A673 (cell line): ENCODE measurements at regions not wholly inside any gene's neighbourhood (a gene's known extent, or its start where the extent isn't known, plus 50 kb on each side); places are given as distances from the start of the nearest gene placed in this dataset.

Experiments used
- BruUV-seq: library from RNA; stranded (reverse); fragments of 400-500 nt; replicated peaks from 2 replicates; lab custom pipeline; 2021; lab: Mats Ljungman, UMichigan
- CTCF ChIA-PET: fragments of 300-600 bp; sonication (Branson Sonifier 250); formaldehyde crosslinking; loops from one replicate; lab custom pipeline; 2022; ENCODE audit warnings: antibody characterized with exemption; lab: Charles Lee
- POLR2A ChIA-PET: fragments of 300-600 bp; sonication (Branson Sonifier 250); formaldehyde crosslinking; loops from one replicate; lab custom pipeline; 2022; ENCODE audit warnings: antibody characterized with exemption; ENCODE audit not compliant: low non-redundant PET; lab: Charles Lee
- DNase-seq: peaks from one replicate; pipeline ENCODE4 v3.0.0-alpha.2; 2015; ENCODE audit warnings: low spot score
- H3K27ac ChIP-seq: fragments of 200-600 bp; sonication (generic); 2 replicates; pipeline ENCODE4 v1.5.1; 2016; ENCODE audit warnings: mixed run types, low read depth, mild to moderate bottlenecking, mixed read lengths, antibody characterized with exemption, low read length; ENCODE audit not compliant: poor library complexity, severe bottlenecking
- H3K27me3 ChIP-seq: fragments of 200-600 bp; sonication (generic); replicated peaks from 2 replicates; pipeline ENCODE4 v1.6.1; 2017; ENCODE audit warnings: mixed run types, low read depth, mild to moderate bottlenecking, mixed read lengths, antibody characterized with exemption, low read length; ENCODE audit not compliant: insufficient read depth, poor library complexity
- H3K36me3 ChIP-seq: fragments of 200-600 bp; sonication (generic); 2 replicates; pipeline ENCODE4 v1.6.1; 2016; ENCODE audit warnings: mixed run types, mild to moderate bottlenecking, mixed read lengths, antibody characterized with exemption, low read length; ENCODE audit not compliant: insufficient read depth, poor library complexity, severe bottlenecking
- H3K4me1 ChIP-seq: fragments of 200-600 bp; sonication (generic); 2 replicates; pipeline ENCODE4 v1.6.1; 2017; ENCODE audit warnings: mixed run types, mild to moderate bottlenecking, mixed read lengths, antibody characterized with exemption, low read length; ENCODE audit not compliant: insufficient read depth, poor library complexity, severe bottlenecking
- H3K4me3 ChIP-seq: fragments of 200-600 bp; sonication (generic); 2 replicates; pipeline ENCODE4 v1.5.1; 2016; ENCODE audit warnings: low read depth, mixed run types, mild to moderate bottlenecking, mixed read lengths, low read length; ENCODE audit not compliant: poor library complexity, severe bottlenecking
- H3K9me3 ChIP-seq: fragments of 200-600 bp; sonication (generic); 2 replicates; pipeline ENCODE4 v1.6.1; 2016; ENCODE audit warnings: mixed run types, low read depth, mild to moderate bottlenecking, mixed read lengths, antibody characterized with exemption, low read length; ENCODE audit not compliant: poor library complexity, severe bottlenecking
- EZH2 ChIP-seq: fragments of 200-600 bp; sonication (generic); IDR thresholded peaks from 2 replicates; pipeline ENCODE4 v1.6.1; 2017; ENCODE audit warnings: borderline replicate concordance, low read depth, mild to moderate bottlenecking, mixed read lengths, antibody characterized with exemption, low read length; ENCODE audit not compliant: poor library complexity, severe bottlenecking
- intact Hi-C: fragments of 100-400 bp; cut with micrococcal nuclease; formaldehyde crosslinking; loops from one replicate; pipeline ENCODE4 v1.10.0; 2022; ENCODE audit not compliant: unreplicated experiment
- TF ChIP-seq, protein P1 (sequence below): fragments of 300-800, 200-600 bp; sonication (generic); conservative IDR thresholded peaks from 2 replicates; pipeline ENCODE4 v1.5.1; 2017; ENCODE audit warnings: low read depth, mild to moderate bottlenecking, antibody characterized with exemption, low read length, moderate library complexity, mixed read lengths

DNA sequence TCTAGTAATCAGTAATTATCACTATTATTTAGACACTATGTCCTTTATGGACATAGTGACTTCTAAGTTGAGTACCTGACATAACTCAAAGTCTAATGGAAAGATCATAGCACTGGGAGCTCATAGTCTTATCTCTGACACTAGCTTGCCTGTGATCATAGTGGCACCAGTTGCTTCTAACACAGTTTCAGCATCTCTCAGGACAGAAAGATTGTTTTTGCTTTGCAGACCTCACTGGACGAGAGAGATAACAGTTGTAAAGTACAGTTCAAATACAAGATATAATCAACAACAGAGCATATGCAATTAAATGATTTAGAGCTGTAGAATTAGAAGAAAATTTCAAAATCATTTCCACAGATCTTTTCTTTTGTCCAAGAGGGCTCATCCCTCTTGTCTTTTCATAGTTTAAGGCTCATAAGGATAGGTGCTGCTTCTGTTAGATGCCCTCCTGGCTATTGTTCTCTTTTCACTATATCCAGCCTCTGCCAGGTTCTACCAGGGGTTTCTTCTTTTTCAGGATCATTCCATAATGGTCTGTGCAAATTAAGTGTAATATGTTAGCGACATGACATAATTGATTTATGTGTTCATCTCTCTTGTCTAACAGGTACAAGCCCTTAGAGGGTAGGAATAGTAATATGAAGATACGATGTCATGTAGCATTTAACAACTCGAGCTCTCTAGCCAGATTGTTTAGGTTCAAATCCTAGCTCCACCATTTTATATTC is 1175.4 kb upstream of the TENM4 start:
- intact Hi-C loops = no loop called here
- no TSS peak for BruUV-seq
- CTCF ChIA-PET = no interaction called here

DNA sequence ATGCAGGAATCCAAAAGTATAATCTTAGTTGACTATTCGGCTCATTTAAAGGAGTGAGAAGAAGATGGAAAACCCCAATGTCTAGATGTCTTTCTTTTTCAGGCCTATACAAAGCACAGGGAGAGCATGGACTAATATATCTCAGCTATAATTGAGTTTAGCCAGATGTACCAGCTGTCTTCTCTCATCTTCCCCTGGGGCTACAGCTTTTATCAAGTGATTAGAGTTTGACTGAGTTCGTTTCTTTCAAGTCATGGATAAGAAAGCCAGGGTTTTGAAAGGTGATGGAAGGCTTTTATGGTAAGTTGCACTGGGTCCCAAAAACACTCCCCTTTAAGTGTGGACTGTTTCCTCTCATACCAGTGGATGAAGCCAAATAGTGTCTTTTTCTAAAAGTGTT is 1172.8 kb upstream of the TENM4 start:
- peak; percentile 6 for DNase-seq
- ChIA-PET CTCF (no interaction called here), POLR2A (no interaction called here)
- Histone ChIP-seq H3K4me1 (no peaks in the 10 kb centered on the region), H3K27ac (no peak overlapping the region), H3K4me3 (no peak overlapping the region), H3K9me3 (no peaks in the 10 kb centered on the region), H3K36me3 (no peaks in the 10 kb centered on the region), H3K27me3 (no peaks in the 10 kb centered on the region)
- BruUV-seq = no TSS peak
- intact Hi-C loops = no loop called here
- TF ChIP-seq EZH2 = no peak
- TF ChIP-seq, protein P1, sequence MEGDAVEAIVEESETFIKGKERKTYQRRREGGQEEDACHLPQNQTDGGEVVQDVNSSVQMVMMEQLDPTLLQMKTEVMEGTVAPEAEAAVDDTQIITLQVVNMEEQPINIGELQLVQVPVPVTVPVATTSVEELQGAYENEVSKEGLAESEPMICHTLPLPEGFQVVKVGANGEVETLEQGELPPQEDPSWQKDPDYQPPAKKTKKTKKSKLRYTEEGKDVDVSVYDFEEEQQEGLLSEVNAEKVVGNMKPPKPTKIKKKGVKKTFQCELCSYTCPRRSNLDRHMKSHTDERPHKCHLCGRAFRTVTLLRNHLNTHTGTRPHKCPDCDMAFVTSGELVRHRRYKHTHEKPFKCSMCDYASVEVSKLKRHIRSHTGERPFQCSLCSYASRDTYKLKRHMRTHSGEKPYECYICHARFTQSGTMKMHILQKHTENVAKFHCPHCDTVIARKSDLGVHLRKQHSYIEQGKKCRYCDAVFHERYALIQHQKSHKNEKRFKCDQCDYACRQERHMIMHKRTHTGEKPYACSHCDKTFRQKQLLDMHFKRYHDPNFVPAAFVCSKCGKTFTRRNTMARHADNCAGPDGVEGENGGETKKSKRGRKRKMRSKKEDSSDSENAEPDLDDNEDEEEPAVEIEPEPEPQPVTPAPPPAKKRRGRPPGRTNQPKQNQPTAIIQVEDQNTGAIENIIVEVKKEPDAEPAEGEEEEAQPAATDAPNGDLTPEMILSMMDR = no peak

More for the DNA sequence above, 1175.4 kb upstream of the TENM4 start:
- DNase-seq = no peak
- H3K36me3 ChIP-seq = no peaks in the 10 kb centered on the region
- no peak overlapping the region for H3K27ac ChIP-seq
- no peak overlapping the region for H3K4me3 ChIP-seq
- POLR2A ChIA-PET = no interaction called here
- H3K27me3 ChIP-seq = no peaks in the 10 kb centered on the region
- H3K9me3 ChIP-seq = no peaks in the 10 kb centered on the region
- no peaks in the 10 kb centered on the region for H3K4me1 ChIP-seq
- TF ChIP-seq, protein P1 = no peak
- no peak for TF ChIP-seq EZH2

DNA sequence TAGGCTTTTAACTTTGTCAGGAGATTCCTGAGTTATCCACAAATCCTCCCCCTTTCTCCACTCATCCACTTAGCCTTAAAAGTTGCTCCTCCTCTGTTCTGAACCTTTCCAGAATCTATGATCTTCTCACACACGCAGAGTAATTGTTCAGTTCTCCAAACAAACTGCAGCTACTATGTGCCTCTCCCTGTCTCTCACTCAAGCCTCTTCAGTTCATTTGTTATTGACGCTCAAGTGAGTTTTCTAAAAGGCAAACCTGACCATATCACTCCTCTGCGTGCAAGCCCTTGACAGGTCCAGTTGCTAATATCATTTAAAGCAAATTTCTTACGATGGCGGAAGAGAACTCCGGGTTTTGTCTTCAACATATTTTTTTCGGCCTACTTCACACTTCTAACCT is 1169.7 kb upstream of the TENM4 start:
- CTCF ChIA-PET = no interaction called here
- no peak for DNase-seq
- no peaks in the 10 kb centered on the region for H3K36me3 ChIP-seq
- H3K27me3 ChIP-seq = no peaks in the 10 kb centered on the region
- BruUV-seq = no TSS peak
- intact Hi-C loops = no loop called here
- TF ChIP-seq, protein P1 = no peak
- TF ChIP-seq EZH2 = no peak
- H3K4me3 ChIP-seq = no peak overlapping the region
- no peaks in the 10 kb centered on the region for H3K4me1 ChIP-seq
- no peaks in the 10 kb centered on the region for H3K9me3 ChIP-seq
- POLR2A ChIA-PET = no interaction called here
- H3K27ac ChIP-seq = no peak overlapping the region
